HepG2 (cell line): ENCODE measurements at regions not wholly inside any gene's neighbourhood (a gene's known extent, or its start where the extent isn't known, plus 50 kb on each side); places are given as distances from the start of the nearest gene placed in this dataset.
A peak's percentile ranks its signal among the peaks of the same experiment; 100 is the strongest.

Experiments used
- BCLAF1 ChIP-seq: fragments of 450-650 bp; IDR thresholded peaks from 2 replicates; pipeline ENCODE4 v1.6.1; 2017; ENCODE audit warnings: mild to moderate bottlenecking
- CHD4 ChIP-seq: fragments of 200-600 bp; sonication (generic); IDR thresholded peaks from 2 replicates; pipeline ENCODE4 v1.7.0; 2017; ENCODE audit warnings: mild to moderate bottlenecking, low read length, borderline replicate concordance
- DPF2 ChIP-seq: sonication (generic); formaldehyde crosslinking; IDR thresholded peaks from 2 replicates; pipeline ENCODE4 v1.4.0; 2020; ENCODE audit warnings: mild to moderate bottlenecking, low read depth, missing genetic modification reagents, borderline replicate concordance
- ELF3 ChIP-seq: IDR thresholded peaks from 2 replicates; pipeline ENCODE4 v1.6.1; 2016; ENCODE audit warnings: missing genetic modification reagents, missing compliant biosample characterization
- HNRNPK ChIP-seq: fragments of 200-400 bp; formaldehyde crosslinking; IDR thresholded peaks from 2 replicates; pipeline ENCODE4 v1.6.1; 2018; ENCODE audit warnings: low read length, low read depth, moderate library complexity, mild to moderate bottlenecking; ENCODE audit not compliant: poor library complexity, severe bottlenecking
- JUN ChIP-seq: sonication (generic); formaldehyde crosslinking; IDR thresholded peaks from 2 replicates; pipeline ENCODE4 v1.4.0; 2020; ENCODE audit warnings: mild to moderate bottlenecking, missing genetic modification reagents
- KLF16 ChIP-seq, 2 experiments: sonication (generic) in 1 of 2; formaldehyde crosslinking in 1 of 2; IDR thresholded peaks; 2 replicates each; pipeline versions ENCODE4 v1.6.1 to v1.8.0; 2016 to 2023; ENCODE audit warnings: missing genetic modification reagents in 2 of 2, missing compliant biosample characterization in 1 of 2
- MXD3 ChIP-seq: IDR thresholded peaks from 2 replicates; pipeline ENCODE4 v1.6.1; 2016; ENCODE audit warnings: mild to moderate bottlenecking, missing biosample characterization, missing genetic modification reagents
- NPAS2 ChIP-seq: sonication (generic); formaldehyde crosslinking; IDR thresholded peaks from 2 replicates; pipeline ENCODE4 v1.8.0; 2022; ENCODE audit warnings: mild to moderate bottlenecking, missing genetic modification reagents, borderline replicate concordance
- PAWR ChIP-seq: sonication (generic); formaldehyde crosslinking; IDR thresholded peaks from 2 replicates; pipeline ENCODE4 v1.4.0; 2020; ENCODE audit warnings: missing genetic modification reagents, mild to moderate bottlenecking, borderline replicate concordance
- PREB ChIP-seq: sonication (generic); formaldehyde crosslinking; IDR thresholded peaks from 2 replicates; pipeline ENCODE4 v1.4.0; 2020; ENCODE audit warnings: missing genetic modification reagents
- RAD21 ChIP-seq: fragments of 450-650 bp; formaldehyde crosslinking; IDR thresholded peaks from 2 replicates; pipeline ENCODE4 v1.5.0; 2020; ENCODE audit warnings: mild to moderate bottlenecking
- UBTF ChIP-seq: sonication (generic); formaldehyde crosslinking; IDR thresholded peaks from 2 replicates; pipeline ENCODE4 v1.4.0; 2020; ENCODE audit warnings: mild to moderate bottlenecking, missing genetic modification reagents
- ZFY ChIP-seq: sonication (generic); formaldehyde crosslinking; IDR thresholded peaks from 2 replicates; pipeline ENCODE4 v1.4.0; 2020; ENCODE audit warnings: missing genetic modification reagents
- ZMAT3 ChIP-seq: sonication (generic); formaldehyde crosslinking; conservative IDR thresholded peaks from 2 replicates; pipeline ENCODE4 v1.7.0; 2021; ENCODE audit warnings: missing genetic modification reagents
- ZNF224 ChIP-seq: sonication (generic); formaldehyde crosslinking; IDR thresholded peaks from 2 replicates; pipeline ENCODE4 v1.5.0; 2020; ENCODE audit warnings: mild to moderate bottlenecking, missing genetic modification reagents
- ZNF512B ChIP-seq: sonication (generic); formaldehyde crosslinking; IDR thresholded peaks from 2 replicates; pipeline ENCODE4 v1.5.1; 2020; ENCODE audit warnings: missing genetic modification reagents, mild to moderate bottlenecking, borderline replicate concordance
- ZNF619 ChIP-seq: sonication (generic); formaldehyde crosslinking; IDR thresholded peaks from 2 replicates; pipeline ENCODE4 v1.4.0; 2020; ENCODE audit warnings: mild to moderate bottlenecking, missing genetic modification reagents

GRCh38 chr9:91100878-91101450 lies 260.8 kb downstream of the AUH start (continued):
- TF ChIP-seq NPAS2 (CRISPR knock-in tag) = no peak
- no peak for TF ChIP-seq CHD4
- TF ChIP-seq PAWR (CRISPR knock-in tag) = no peak
- peak; percentile 90; the same call in 1 of the 2 replicates for TF ChIP-seq ZMAT3 (CRISPR knock-in tag)
- no peak for TF ChIP-seq HNRNPK
- TF ChIP-seq ZNF224 (CRISPR knock-in tag) = 0 out of 2 replicates have a peak, but pooled peaks have one; percentile 45
- TF ChIP-seq PREB = no peak
- peak; percentile 63; the same call in 1 of the 2 replicates for TF ChIP-seq DPF2 (CRISPR knock-in tag)
- TF ChIP-seq ZFY (CRISPR knock-in tag) = peak; percentile 82
- TF ChIP-seq ZNF619 (CRISPR knock-in tag) = peak; percentile 69; the same call in 1 of the 2 replicates
- no peak; the same call in 1 of the 2 replicates for TF ChIP-seq JUN (CRISPR knock-in tag)
- peak in 1 of 2 experiments; percentile 79; a peak in 2 of 4 replicates for TF ChIP-seq KLF16 (CRISPR knock-in tag; IDR thresholded peaks at IDR 0.05)
- TF ChIP-seq RAD21 (CRISPR knock-in tag) = no peak
- TF ChIP-seq ELF3 (CRISPR knock-in tag) = peak; percentile 91
- TF ChIP-seq UBTF (CRISPR knock-in tag) = peak; percentile 71; the same call in 1 of the 2 replicates
- 0 out of 2 replicates have a peak, but pooled peaks have one; percentile 31 for TF ChIP-seq MXD3
- TF ChIP-seq BCLAF1 = no peak
- no peak for TF ChIP-seq ZNF512B (CRISPR knock-in tag)
